Suppressor macrophage treated with lipopolysaccharide for 4 hours (primary cell): ENCODE measurements at regions not wholly inside any gene's neighbourhood (a gene's known extent, or its start where the extent isn't known, plus 50 kb on each side); places are given as distances from the start of the nearest gene placed in this dataset.
"Not testable (repeated sequence)": the region's sequence is repeated elsewhere in the genome, so short reads cannot be mapped to it uniquely, and the experiment has no call there.

Experiments used
- DNase-seq: peaks from one replicate; pipeline ENCODE4 v3.0.0-alpha.2; 2020

- DNase-seq: no peak
Observed at GRCh38 chr1:30450818-30451233, 272.6 kb downstream of the MATN1 start.

- no peak for DNase-seq
Observed at GRCh38 chr1:30450148-30450817, 273.1 kb downstream of the MATN1 start.

- no peak for DNase-seq
Observed at GRCh38 chr1:30449428-30450147, 273.8 kb downstream of the MATN1 start.

- DNase-seq: no peak
Observed at GRCh38 chr1:30449003-30449402, 274.4 kb downstream of the MATN1 start.

GRCh38 chr1:30447701-30448100, 275.7 kb downstream of the MATN1 start:
- DNase-seq: no peak

DNA sequence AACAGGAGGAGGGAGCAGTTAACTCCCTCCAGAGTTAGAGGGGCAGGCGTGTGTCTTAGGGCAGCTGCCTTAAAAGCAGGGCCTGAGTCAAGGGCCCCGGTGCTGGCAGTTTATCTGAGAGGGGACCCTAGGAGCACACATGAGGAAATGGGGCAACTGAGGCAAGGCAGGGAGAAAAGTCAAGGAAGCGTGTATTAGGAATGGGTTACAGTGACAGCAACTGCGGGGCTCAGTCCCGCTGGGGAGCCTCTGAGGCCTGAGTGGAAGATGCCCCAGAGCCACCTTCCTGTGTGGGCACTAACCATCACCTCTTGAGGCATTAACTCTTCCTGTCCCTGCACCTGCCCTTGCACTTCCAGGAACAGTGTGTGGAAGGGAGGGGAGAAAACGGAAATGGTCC, 276.3 kb downstream of the MATN1 start:
- no peak for DNase-seq

DNA sequence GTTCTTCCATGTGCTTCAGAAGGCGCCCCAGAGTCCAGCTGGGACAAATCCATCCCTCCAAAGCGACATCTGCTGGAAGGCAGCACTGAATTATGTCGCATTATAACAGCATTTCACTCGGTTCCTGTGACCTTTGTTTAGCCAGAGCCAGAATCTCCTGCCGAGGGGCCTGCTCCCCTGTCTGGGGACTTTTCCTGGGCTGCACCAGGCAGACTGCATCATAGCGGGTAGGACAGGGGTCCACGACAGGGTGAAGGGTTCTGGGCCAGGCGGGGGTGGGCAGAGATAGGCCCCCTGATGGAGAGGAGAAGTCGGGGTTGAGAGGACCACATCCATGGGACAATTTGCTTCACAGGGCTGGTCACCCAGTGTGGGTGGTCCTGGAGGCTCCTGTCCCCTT, 276.9 kb downstream of the MATN1 start:
- DNase-seq: no peak

GRCh38 chr1:30446095-30446494, 277.3 kb downstream of the MATN1 start:
- DNase-seq: no peak

DNA sequence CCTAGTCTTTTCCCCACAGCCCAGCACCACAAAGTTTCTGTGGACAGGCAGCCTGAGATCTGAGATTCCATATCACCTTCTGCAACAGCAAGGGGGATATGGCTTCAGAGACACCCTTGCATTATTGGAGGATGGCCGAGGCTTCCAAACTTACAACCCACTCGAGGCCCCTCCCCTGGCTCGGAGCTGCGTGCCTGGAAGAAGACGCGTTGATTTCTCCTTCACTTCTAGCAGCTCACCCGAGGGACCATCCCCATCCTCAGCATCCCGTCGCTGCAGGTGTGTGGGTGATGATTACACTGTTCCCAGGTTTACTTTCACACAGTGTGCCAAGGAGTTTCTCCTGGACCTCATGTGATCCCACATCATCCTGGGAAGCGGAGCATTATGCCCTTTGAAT, 277.9 kb downstream of the MATN1 start:
- no peak for DNase-seq

DNA sequence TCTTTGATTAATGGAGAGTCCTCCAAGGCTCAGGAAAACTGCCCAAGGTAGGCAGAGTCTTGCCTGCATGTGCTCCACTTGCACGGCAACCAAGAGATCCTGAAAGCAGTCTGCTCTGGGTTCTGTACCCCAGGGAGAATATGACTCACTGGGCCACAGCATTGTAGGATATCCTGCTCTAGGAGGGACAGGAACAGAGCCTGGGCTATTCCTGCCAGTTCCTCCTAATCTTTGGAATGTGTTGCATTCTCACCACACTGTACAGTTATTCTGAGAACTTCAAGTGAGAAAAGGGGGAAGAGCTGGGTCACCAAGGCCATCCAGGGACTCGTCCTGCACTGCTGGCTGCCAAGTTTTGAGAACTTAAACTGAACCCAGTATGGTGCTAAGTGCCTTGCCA, 278.5 kb downstream of the MATN1 start:
- DNase-seq: no peak

GRCh38 chr1:30444401-30444800, 279.0 kb downstream of the MATN1 start:
- no peak for DNase-seq

GRCh38 chr1:30438274-30438673, 285.1 kb downstream of the MATN1 start:
- not testable (repeated sequence) for DNase-seq

DNA sequence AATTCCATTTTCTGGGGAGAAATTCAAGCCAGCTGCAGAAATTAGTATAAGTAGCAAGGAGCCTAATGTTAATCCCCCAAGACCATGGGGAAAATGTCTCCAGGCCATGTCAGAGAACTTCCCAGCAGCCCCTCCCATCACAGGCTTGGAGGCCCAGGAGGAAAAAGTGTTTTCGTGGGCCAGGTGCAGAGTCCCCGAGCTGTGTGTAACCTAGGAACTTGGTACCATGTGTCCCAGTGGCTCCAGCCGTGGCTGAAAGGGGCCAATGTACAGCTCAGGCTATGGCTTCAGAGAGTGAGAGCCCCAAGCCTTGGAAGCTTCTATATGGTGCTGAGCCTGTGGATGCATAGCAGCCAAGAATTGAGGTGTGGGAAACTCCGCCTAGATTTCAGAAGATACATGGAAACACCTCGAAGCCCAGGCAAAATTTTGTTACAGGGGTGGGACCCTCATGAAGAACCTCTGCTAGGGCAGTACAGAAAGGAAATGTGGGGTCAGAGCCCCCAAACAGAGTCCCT, 286.3 kb downstream of the MATN1 start:
- DNase-seq: no peak

GRCh38 chr1:30427545-30427944, 295.8 kb downstream of the MATN1 start:
- DNase-seq: no peak

GRCh38 chr1:30425046-30425445, 298.3 kb downstream of the MATN1 start:
- DNase-seq: no peak

- no peak for DNase-seq
Observed at GRCh38 chr1:30423570-30423969, 299.8 kb downstream of the MATN1 start.

GRCh38 chr1:30422251-30422650, 301.1 kb downstream of the MATN1 start:
- no peak for DNase-seq

GRCh38 chr1:30420519-30421050, 302.8 kb downstream of the MATN1 start:
- DNase-seq: no peak

GRCh38 chr1:30419831-30420230, 303.6 kb downstream of the MATN1 start:
- no peak for DNase-seq

DNA sequence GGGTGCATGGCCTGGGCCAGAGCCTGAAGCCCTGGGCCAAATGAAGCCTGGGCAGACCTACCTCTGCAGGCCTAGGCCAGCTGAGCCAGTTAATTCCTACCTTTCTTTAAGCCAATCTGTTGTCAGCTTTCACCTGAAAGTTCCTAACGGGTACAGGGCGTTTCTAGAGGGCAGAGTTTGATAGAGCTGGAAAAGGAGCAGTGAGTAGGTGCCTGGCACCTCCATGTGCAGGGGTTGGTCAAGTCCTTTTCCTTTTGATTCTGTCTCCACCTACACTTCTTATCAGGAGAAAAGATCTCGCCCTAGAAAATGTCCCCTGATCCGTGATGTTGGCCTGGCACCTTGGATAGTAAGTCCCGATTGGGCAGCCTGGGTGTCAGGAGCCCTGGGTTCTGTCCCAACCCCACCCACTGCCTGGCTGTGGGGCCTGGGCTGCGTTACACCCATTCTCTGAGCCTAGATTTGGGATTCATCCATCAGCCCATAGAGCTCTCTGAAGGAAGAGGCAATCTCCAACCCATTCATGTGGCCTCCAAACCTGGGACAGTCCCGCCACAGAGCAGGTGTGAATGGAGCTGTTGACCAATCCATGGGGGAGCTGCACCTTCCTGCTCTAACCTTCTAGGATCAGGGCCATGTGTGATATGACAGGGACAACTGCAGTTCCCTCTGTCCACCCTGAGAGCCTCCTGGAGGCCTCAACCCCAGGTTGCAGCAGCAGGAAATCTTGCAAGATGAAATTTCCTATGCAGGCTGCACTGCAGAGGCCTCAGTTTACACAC, 304.3 kb downstream of the MATN1 start:
- DNase-seq: no peak

GRCh38 chr1:30418061-30418938, 305.1 kb downstream of the MATN1 start:
- no peak for DNase-seq

DNA sequence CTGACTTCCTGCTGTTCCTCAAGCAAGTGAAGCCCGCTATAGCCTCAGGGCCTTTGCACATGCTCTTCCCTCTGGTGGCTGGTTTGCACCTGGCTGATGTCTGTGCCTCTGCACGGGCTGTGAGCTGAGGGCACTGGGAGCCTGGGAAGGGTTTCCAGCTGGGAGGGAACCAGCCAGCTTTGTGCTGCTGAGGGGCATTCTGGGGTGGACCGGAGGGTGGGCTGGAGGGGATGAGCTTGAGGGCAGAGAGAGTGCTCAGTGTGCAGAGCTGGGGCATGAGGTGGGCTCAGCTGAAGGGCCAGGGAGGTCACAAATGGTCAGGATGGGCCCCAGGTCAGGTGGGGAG, 305.7 kb downstream of the MATN1 start:
- DNase-seq: no peak
